Esophagus squamous epithelium (tissue), 5 donors: ENCODE measurements at regions not wholly inside any gene's neighbourhood (a gene's known extent, or its start where the extent isn't known, plus 50 kb on each side); places are given as distances from the start of the nearest gene placed in this dataset.

Source experiments
- DNase-seq: peaks from one replicate; lab custom pipeline; 2025; lab: John Stamatoyannopoulos, UW
- H3K27ac ChIP-seq, 4 donors: fragments of 200-600 bp; sonication (generic); one replicate each; pipeline ENCODE4 v1.5.1; 2016 to 2019; ENCODE audit warnings: mild to moderate bottlenecking in 1 of 4
- H3K27me3 ChIP-seq, 4 donors: fragments of 200-600 bp; sonication (generic); 1 replicate in 3 of 4; 2 replicates in 1 of 4; pipeline versions ENCODE4 v1.5.1 to v1.6.0; 2017 to 2021; ENCODE audit warnings: antibody characterized with exemption in 1 of 4
- H3K36me3 ChIP-seq, 3 donors: fragments of 200-600 bp; sonication (generic); one replicate each; pipeline ENCODE4 v1.5.1; 2016 to 2019
- H3K4me1 ChIP-seq, 3 donors: fragments of 200-600 bp; sonication (generic); one replicate each; pipeline ENCODE4 v1.5.1; 2017 to 2019
- H3K4me3 ChIP-seq, 4 donors: fragments of 200-600 bp; sonication (generic); 1 replicate in 3 of 4; 2 replicates in 1 of 4; pipeline ENCODE4 v1.5.1; 2016 to 2019; ENCODE audit warnings: mild to moderate bottlenecking in 2 of 4, moderate library complexity in 1 of 4
- H3K9me3 ChIP-seq, 3 donors: fragments of 200-600 bp; sonication (generic); one replicate each; pipeline ENCODE4 v1.5.1; 2016 to 2019
- POLR2A ChIP-seq, 4 donors: fragments of 450-650 bp; IDR thresholded peaks; one replicate each; pipeline ENCODE4 v1.6.1; 2017; ENCODE audit warnings: antibody characterized with exemption in 4 of 4, mild to moderate bottlenecking in 4 of 4, moderate library complexity in 3 of 4
- WGBS, 2 donors: methylation state at CpG; one replicate each; pipeline ENCODE4 v1.1.5; 2018; 5-methylcytosine and 5-hydroxymethylcytosine counted together
- intact Hi-C: fragments of 100-400 bp; cut with DNase I; formaldehyde crosslinking; loops from one replicate; pipeline ENCODE4 v1.15.0; 2022
- TF ChIP-seq, protein P1 (sequence below), 6 experiments: fragments of 450-650 bp in 4 of 6; fragments of 200-600 bp in 2 of 6; sonication (generic) in 2 of 6; IDR thresholded peaks; one replicate each; pipeline ENCODE4 v1.5.1; 2016 to 2019; ENCODE audit warnings: antibody characterized with exemption in 6 of 6, mild to moderate bottlenecking in 4 of 6, moderate library complexity in 4 of 6
- donor health status: DM: yes; HTN: yes; CAD: no.

DNA sequence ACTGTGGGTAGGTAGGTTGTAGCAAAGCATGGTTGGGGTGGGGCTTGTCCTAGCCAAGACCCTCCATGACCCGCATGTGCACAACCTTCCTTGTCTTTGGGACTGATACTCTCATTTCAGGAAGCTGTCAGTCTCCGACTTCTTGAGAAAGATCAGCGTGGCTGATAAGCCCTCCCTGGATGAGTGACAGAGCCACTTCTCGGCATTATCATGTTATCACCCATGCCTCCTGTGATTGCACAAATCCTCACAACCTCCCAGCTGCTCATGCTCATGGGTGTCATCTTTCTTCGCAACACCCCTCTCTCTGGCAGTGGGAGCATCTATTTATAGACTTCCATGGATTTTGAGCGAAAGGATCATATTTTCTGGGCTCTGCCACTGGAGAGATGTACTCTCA lies 314.2 kb downstream of the FOXL1 start:
- TF ChIP-seq POLR2A (IDR thresholded peaks at IDR 0.05): no peak
- TF ChIP-seq, protein P1, sequence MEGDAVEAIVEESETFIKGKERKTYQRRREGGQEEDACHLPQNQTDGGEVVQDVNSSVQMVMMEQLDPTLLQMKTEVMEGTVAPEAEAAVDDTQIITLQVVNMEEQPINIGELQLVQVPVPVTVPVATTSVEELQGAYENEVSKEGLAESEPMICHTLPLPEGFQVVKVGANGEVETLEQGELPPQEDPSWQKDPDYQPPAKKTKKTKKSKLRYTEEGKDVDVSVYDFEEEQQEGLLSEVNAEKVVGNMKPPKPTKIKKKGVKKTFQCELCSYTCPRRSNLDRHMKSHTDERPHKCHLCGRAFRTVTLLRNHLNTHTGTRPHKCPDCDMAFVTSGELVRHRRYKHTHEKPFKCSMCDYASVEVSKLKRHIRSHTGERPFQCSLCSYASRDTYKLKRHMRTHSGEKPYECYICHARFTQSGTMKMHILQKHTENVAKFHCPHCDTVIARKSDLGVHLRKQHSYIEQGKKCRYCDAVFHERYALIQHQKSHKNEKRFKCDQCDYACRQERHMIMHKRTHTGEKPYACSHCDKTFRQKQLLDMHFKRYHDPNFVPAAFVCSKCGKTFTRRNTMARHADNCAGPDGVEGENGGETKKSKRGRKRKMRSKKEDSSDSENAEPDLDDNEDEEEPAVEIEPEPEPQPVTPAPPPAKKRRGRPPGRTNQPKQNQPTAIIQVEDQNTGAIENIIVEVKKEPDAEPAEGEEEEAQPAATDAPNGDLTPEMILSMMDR (IDR thresholded peaks at IDR 0.05): no peak
- peaks cover 0 to 64% (median 0%) of the 10 kb centered on the region in 4 donors for H3K27me3 ChIP-seq
- H3K36me3 ChIP-seq: no peaks in the 10 kb centered on the region
- intact Hi-C loops: no loop called here
- WGBS, 2 donors: 68 to 81% methylated on average over 6 of the region's 6 CpGs
- H3K27ac ChIP-seq: no peak overlapping the region
- no peaks in the 10 kb centered on the region for H3K4me1 ChIP-seq
- no peak for DNase-seq
- no peaks in the 10 kb centered on the region for H3K9me3 ChIP-seq
- H3K4me3 ChIP-seq: no peak overlapping the region

DNA sequence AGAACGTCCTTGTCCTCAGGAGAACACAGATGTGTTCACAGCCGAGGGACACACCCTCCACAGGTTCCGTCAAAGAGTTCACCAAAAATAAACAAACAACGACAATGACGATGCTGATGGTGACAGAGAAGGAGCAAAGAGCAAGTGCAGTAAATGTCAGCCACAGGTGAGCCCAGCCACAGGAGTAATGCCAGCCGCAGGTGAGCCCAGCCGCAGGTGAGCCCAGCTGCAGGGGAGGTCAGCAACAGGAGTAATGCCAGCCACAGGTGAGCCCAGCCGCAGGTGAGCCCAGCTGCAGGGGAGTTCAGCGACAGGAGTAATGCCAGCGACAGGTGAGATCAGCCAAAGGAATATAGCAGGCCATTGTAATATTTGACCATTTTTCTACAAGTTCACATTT lies 315.2 kb downstream of the FOXL1 start:
- no peak overlapping the region for H3K27ac ChIP-seq
- H3K4me3 ChIP-seq: no peak overlapping the region
- H3K4me1 ChIP-seq: no peaks in the 10 kb centered on the region
- H3K36me3 ChIP-seq: no peaks in the 10 kb centered on the region
- peaks cover 0 to 54% (median 0%) of the 10 kb centered on the region in 4 donors for H3K27me3 ChIP-seq
- TF ChIP-seq, protein P1 (IDR thresholded peaks at IDR 0.05): no peak
- TF ChIP-seq POLR2A (IDR thresholded peaks at IDR 0.05): no peak
- intact Hi-C loops: no loop called here
- no peak for DNase-seq
- 75 to 80% methylated on average over 9 to 10 of the region's 10 CpGs for WGBS, 2 donors
- no peaks in the 10 kb centered on the region for H3K9me3 ChIP-seq

DNA sequence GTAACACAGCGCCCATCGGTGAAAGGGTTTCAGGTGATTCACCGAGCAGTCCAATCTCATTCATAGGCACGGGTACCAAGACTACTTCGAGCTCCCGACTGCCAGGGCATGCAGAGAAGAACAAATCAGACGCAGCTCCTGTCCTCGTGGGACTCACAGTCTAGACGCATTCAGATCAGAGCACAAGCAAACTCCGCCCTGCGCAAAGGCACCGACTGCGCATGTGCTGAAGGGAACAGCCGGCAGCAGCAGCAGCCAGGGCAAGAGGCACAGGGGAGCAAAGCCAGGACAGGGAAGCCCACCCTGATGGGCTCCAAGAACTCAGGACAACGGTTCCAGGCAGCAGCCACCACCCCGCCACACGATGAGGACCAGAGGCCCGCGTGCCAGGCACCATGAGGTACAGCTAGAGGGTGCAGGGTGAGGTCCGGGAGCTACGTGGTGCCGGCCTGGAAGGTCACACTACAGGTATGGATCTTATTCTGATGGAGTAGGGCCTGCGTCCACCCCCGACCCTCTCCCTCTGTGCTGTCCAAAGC lies 315.7 kb downstream of the FOXL1 start:
- no peaks in the 10 kb centered on the region for H3K4me1 ChIP-seq
- no peak for DNase-seq
- H3K27me3 ChIP-seq: peaks cover 0 to 53% (median 0%) of the 10 kb centered on the region in 4 donors
- no peak overlapping the region for H3K27ac ChIP-seq
- no peaks in the 10 kb centered on the region for H3K36me3 ChIP-seq
- 88% methylated on average over 7 to 14 of the region's 24 CpGs for WGBS, 2 donors
- H3K4me3 ChIP-seq: no peak overlapping the region
- TF ChIP-seq, protein P1 (IDR thresholded peaks at IDR 0.05): no peak
- no peak for TF ChIP-seq POLR2A (IDR thresholded peaks at IDR 0.05)
- intact Hi-C loops: no loop called here
- H3K9me3 ChIP-seq: no peaks in the 10 kb centered on the region

DNA sequence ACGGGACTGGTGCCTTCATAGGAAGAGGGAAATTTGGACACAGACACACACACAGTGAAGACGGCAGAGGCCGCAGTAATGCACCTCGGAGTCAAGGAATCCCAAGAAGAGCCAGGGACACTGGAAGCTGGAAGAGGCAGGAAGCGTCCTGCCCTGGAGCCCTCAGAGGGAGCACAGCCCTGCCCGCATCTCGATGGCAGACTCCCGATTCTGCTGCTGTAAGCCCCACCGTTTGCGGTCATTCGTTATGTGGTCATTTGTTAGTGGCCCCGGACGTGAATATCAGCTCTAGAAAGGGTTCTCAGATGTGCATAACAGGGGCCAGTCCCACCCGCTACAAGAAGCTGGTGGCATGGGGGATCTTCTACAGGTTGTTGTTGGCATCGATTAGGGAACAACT lies 316.6 kb downstream of the FOXL1 start:
- H3K27ac ChIP-seq: no peak overlapping the region
- DNase-seq: no peak
- intact Hi-C loops: no loop called here
- no peaks in the 10 kb centered on the region for H3K9me3 ChIP-seq
- WGBS, 2 donors: 73 to 80% methylated on average over 15 of the region's 15 CpGs
- no peaks in the 10 kb centered on the region for H3K4me1 ChIP-seq
- no peak for TF ChIP-seq POLR2A (IDR thresholded peaks at IDR 0.05)
- TF ChIP-seq, protein P1 (IDR thresholded peaks at IDR 0.05): no peak
- no peak overlapping the region for H3K4me3 ChIP-seq
- H3K36me3 ChIP-seq: no peaks in the 10 kb centered on the region
- H3K27me3 ChIP-seq: peaks cover 0 to 53% (median 0%) of the 10 kb centered on the region in 4 donors

DNA sequence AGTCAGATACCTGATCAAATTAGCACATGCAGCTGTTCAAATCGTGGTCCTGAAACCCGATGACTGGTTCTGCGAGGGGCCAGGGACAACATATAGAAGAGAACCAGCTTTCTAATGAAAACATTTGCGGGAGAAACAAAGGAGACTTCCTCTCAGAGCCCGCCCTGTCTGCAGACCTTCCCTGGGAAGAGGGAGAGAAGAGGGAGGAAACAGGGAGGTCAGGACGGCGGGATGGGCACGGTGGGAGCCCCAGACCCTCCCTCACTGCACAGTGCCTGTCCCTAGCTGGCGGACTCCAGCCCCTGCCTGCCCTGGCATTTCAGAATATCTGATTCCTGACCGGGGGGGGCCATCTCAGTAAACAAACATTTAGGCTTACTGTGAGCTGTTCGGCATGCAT lies 317.3 kb downstream of the FOXL1 start:
- Histone ChIP-seq H3K27me3 (peaks cover 0 to 48% (median 0%) of the 10 kb centered on the region in 4 donors), H3K4me1 (no peaks in the 10 kb centered on the region), H3K4me3 (no peak overlapping the region), H3K27ac (no peak overlapping the region), H3K9me3 (no peaks in the 10 kb centered on the region), H3K36me3 (no peaks in the 10 kb centered on the region)
- intact Hi-C loops: no loop called here
- DNase-seq: no peak
- no peak for TF ChIP-seq POLR2A (IDR thresholded peaks at IDR 0.05)
- TF ChIP-seq, protein P1 (IDR thresholded peaks at IDR 0.05): no peak
- 42 to 45% methylated on average over 7 to 10 of the region's 11 CpGs for WGBS, 2 donors
